Right lobe of liver (tissue), 6 donors: ENCODE measurements at regions not wholly inside any gene's neighbourhood (a gene's known extent, or its start where the extent isn't known, plus 50 kb on each side); places are given as distances from the start of the nearest gene placed in this dataset.

Experiments used
- ATAC-seq, 4 donors: fragments of 200-7000 bp; cut with Tn5 transposase; one replicate each; pipeline ENCODE4 v1.9.1; 2020; ENCODE audit warnings: mild to moderate bottlenecking in 4 of 4, moderate library complexity in 4 of 4
- DNase-seq, 3 donors: peaks; one replicate each; pipeline ENCODE4 v3.0.0-alpha.2; 2020
- H3K27ac ChIP-seq, 3 donors: fragments of 200-600 bp; one replicate each; pipeline ENCODE4 v1.8.0; 2022
- H3K27me3 ChIP-seq, 2 donors: fragments of 200-600 bp; one replicate each; pipeline ENCODE4 v1.8.0; 2022
- H3K36me3 ChIP-seq, 4 donors: fragments of 200-600 bp; sonication (generic) in 1 of 4; one replicate each; pipeline versions ENCODE4 v1.5.1 to v1.8.0; 2017 to 2022; ENCODE audit warnings: control low read depth in 1 of 4
- H3K4me1 ChIP-seq, 4 donors: fragments of 200-600 bp; sonication (generic) in 1 of 4; one replicate each; pipeline versions ENCODE4 v1.5.1 to v1.8.0; 2017 to 2022; ENCODE audit warnings: control low read depth in 1 of 4
- H3K4me3 ChIP-seq, 3 donors: fragments of 200-600 bp; one replicate each; pipeline ENCODE4 v1.8.0; 2022
- H3K9me3 ChIP-seq, 4 donors: fragments of 200-600 bp; sonication (generic) in 1 of 4; one replicate each; pipeline versions ENCODE4 v1.5.1 to v1.8.0; 2017 to 2022; ENCODE audit warnings: control low read depth in 1 of 4
- POLR2A ChIP-seq: fragments of 450-650 bp; IDR thresholded peaks from one replicate; pipeline ENCODE4 v1.6.1; 2017; ENCODE audit warnings: antibody characterized with exemption, mild to moderate bottlenecking
- WGBS: methylation state at CpG from one replicate; pipeline ENCODE4 v1.1.6; 2018; ENCODE audit warnings: low coverage, low lambda C conversion rate; ENCODE audit not compliant: insufficient coverage; ENCODE audit errors: missing lambda C conversion rate; 5-methylcytosine and 5-hydroxymethylcytosine counted together
- intact Hi-C, 2 donors: fragments of 100-400 bp; cut with DNase I; formaldehyde crosslinking; loops; one replicate each; pipeline versions ENCODE4 v1.11.2 to v1.14.1; 2022
- TF ChIP-seq, protein P1 (sequence below), 4 donors: fragments of 200-600 bp in 3 of 4; fragments of 450-650 bp in 1 of 4; IDR thresholded peaks; one replicate each; pipeline versions ENCODE4 v1.5.1 to v1.8.0; 2016 to 2022; ENCODE audit warnings: antibody characterized with exemption in 4 of 4, mild to moderate bottlenecking in 2 of 4
- donor health status: DM: no; HTN: yes; CAD: no.
- donor health status: DM: no; HTN: no; CAD: no.
- donor health status: DM: no; HTN: no; CAD: no.
- donor health status: DM: no; HTN: yes; CAD: no.
- donor health status: DM: no; HTN: yes; CAD: no.

DNA sequence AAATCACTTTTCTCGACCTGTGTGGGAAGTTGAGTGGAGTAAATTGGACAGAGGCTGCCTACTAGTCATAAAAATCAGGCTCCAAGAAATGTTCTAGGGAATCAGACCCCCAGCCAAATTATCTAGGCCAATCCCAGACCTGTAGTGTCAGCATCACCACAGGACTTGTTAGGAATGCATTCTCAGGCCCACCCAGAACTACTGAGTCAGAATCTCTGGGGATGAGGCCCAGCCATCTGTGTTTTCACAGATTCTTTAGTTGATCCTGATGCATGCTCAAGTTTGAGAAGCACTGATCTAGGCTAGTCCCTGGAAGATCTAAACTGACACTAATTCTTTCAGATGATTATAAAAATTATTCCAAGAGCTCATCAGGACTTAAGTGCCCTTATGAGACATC lies 434.0 kb upstream of the MEIS1 start:
- Histone ChIP-seq H3K4me3 (no peak overlapping the region), H3K9me3 (no peaks in the 10 kb centered on the region), H3K36me3 (no peaks in the 10 kb centered on the region), H3K4me1 (no peaks in the 10 kb centered on the region), H3K27ac (no peak overlapping the region), H3K27me3 (no peaks in the 10 kb centered on the region)
- 25% methylated on average over 1 of the region's 1 CpG for WGBS
- ATAC-seq = no peak
- no peak for TF ChIP-seq POLR2A
- TF ChIP-seq, protein P1, sequence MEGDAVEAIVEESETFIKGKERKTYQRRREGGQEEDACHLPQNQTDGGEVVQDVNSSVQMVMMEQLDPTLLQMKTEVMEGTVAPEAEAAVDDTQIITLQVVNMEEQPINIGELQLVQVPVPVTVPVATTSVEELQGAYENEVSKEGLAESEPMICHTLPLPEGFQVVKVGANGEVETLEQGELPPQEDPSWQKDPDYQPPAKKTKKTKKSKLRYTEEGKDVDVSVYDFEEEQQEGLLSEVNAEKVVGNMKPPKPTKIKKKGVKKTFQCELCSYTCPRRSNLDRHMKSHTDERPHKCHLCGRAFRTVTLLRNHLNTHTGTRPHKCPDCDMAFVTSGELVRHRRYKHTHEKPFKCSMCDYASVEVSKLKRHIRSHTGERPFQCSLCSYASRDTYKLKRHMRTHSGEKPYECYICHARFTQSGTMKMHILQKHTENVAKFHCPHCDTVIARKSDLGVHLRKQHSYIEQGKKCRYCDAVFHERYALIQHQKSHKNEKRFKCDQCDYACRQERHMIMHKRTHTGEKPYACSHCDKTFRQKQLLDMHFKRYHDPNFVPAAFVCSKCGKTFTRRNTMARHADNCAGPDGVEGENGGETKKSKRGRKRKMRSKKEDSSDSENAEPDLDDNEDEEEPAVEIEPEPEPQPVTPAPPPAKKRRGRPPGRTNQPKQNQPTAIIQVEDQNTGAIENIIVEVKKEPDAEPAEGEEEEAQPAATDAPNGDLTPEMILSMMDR (IDR thresholded peaks at IDR 0.05) = no peak
- intact Hi-C loops = no loop called here
- no peak for DNase-seq

DNA sequence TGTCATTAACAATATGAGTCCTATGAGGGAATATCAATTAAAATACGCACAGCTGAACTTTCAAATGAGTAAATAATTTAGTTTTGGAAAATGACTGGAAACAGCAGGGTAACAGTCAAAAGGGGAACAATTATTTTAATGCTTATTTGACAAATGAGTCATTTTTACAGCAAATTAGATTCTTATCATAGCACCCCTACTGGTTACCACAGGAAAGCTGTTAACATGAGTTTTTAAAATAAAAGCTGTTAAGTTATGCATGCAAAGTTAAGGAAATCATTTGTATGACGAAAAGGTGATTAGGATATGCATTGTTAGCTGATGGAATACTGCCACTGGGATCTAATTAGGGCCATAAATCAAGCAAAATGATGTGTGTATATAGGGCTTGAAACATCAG lies 435.1 kb upstream of the MEIS1 start:
- no peak overlapping the region for H3K27ac ChIP-seq
- no peak overlapping the region for H3K4me3 ChIP-seq
- H3K4me1 ChIP-seq = no peaks in the 10 kb centered on the region
- DNase-seq (no peak), ATAC-seq (no peak)
- 33% methylated on average over 2 of the region's 2 CpGs for WGBS
- TF ChIP-seq POLR2A = no peak
- TF ChIP-seq, protein P1 (IDR thresholded peaks at IDR 0.05) = no peak
- intact Hi-C loops = no loop called here
- H3K36me3 ChIP-seq = no peaks in the 10 kb centered on the region
- H3K9me3 ChIP-seq = no peaks in the 10 kb centered on the region
- no peaks in the 10 kb centered on the region for H3K27me3 ChIP-seq

DNA sequence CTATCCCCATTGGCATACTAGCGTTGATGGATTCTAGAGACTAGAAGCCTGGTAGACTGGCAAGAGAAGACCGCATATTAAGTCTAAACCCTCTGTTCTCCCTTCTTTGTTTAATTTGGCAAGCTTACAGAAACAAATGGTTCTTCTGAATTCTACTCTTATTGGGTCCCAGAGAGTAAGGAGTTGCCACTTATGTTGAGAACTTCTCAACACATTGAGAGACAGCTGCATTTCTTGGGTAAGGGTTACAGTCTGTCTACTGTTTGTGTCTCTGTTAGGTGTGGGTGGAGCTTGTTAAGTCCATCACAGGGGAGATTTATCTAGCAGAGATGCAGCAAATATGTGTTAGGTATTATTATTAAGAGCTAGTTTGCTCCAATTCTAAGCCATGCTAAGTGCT lies 435.8 kb upstream of the MEIS1 start:
- Histone ChIP-seq H3K36me3 (no peaks in the 10 kb centered on the region), H3K4me1 (no peaks in the 10 kb centered on the region), H3K9me3 (no peaks in the 10 kb centered on the region), H3K27ac (no peak overlapping the region), H3K4me3 (no peak overlapping the region), H3K27me3 (no peaks in the 10 kb centered on the region)
- DNase-seq (no peak), ATAC-seq (no peak)
- no peak for TF ChIP-seq POLR2A
- WGBS = 92% methylated on average over 2 of the region's 2 CpGs
- intact Hi-C loops = no loop called here

DNA sequence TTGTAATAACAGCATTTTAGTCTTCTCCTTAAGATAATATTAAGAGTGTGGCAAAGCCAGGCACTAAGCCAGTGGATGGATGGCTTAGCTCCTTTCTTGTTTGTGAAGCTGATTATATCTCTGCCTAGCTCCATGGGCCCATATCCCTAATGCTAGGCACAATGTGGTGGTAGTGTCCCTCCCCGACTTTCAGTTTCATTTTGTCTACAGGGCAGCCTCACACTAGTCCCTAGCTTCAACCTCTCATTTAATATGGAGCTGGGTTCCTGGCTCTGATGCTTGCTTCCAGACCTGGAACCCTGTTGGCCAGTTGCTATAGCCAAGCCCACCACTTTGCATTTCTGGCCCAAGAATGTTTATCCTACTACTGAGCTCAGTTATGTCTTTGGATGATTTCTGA lies 437.0 kb upstream of the MEIS1 start:
- no peak for DNase-seq
- intact Hi-C loops = no loop called here
- TF ChIP-seq, protein P1 (IDR thresholded peaks at IDR 0.05) = no peak
- TF ChIP-seq POLR2A = no peak
- no CpG with 5 or more reads among the region's 1 CpG for WGBS
- Histone ChIP-seq H3K4me3 (no peak overlapping the region), H3K4me1 (no peaks in the 10 kb centered on the region), H3K27ac (no peak overlapping the region), H3K27me3 (no peaks in the 10 kb centered on the region), H3K9me3 (no peaks in the 10 kb centered on the region), H3K36me3 (no peaks in the 10 kb centered on the region)
- ATAC-seq = no peak

DNA sequence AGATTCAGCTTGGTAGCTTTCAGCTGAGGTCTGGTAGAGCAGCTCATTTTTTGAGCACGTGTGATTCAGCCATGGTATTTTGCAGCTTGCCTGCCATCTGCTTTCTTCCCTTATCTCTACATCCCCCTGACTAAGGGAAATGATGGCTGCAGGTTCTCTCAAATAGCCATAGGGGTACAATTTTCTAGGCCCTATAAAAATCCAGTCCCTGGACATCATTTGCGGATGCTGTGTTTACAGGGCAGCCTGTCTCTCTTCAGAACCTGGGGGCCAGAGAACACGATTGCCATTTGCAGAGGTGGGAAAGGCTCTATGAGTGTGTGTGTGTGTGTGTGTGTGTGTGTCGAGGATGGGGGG lies 442.7 kb upstream of the MEIS1 start:
- no peaks in the 10 kb centered on the region for H3K4me1 ChIP-seq
- H3K27ac ChIP-seq = no peak overlapping the region
- ATAC-seq (no peak), DNase-seq (no peak)
- TF ChIP-seq, protein P1 (IDR thresholded peaks at IDR 0.05) = no peak
- no peak for TF ChIP-seq POLR2A
- 55% methylated on average over 4 of the region's 4 CpGs for WGBS
- no peak overlapping the region for H3K4me3 ChIP-seq
- H3K36me3 ChIP-seq = no peaks in the 10 kb centered on the region
- no peaks in the 10 kb centered on the region for H3K9me3 ChIP-seq
- intact Hi-C loops = no loop called here
- no peaks in the 10 kb centered on the region for H3K27me3 ChIP-seq
